ENCODE measurements at regions not wholly inside any gene's neighbourhood (a gene's known extent, or its start where the extent isn't known, plus 50 kb on each side); places are given as distances from the start of the nearest gene placed in this dataset.
"Not testable (repeated sequence)": the region's sequence is repeated elsewhere in the genome, so short reads cannot be mapped to it uniquely, and the experiment has no call there.

DNA sequence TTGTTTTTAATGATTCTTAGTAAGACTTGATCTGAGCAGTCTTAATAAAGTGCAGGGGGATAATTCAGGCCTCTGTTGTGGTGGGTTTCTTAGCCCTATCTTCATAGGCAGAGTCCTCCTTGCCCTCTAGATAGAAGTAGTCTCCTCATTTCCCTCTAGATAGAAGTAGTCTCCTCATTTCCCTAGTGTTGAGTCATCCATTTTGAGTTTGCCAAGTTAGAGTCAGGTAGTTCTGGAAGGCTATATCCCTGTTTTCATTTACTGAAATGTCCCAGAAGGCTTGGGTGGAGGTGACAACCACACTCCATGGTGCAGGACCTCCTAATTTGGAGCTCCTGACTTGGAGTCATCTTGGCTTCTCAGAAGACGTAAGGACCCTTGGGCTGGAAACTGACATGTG is 384.6 kb downstream of the MLLT3 start:
- no peak overlapping the region for H3K9ac ChIP-seq (ENCODE audit: low read length)
- no peak overlapping the region for H3K14ac ChIP-seq (ENCODE audit: low read length)
- no peak overlapping the region for H3K18ac ChIP-seq (ENCODE audit: low read length)
- H3K4ac ChIP-seq (ENCODE audit: low read depth, low read length): no peak overlapping the region
- H3K23ac ChIP-seq (ENCODE audit: low read length): no peak overlapping the region
- no peak overlapping the region for H3K4me3 ChIP-seq (ENCODE audit: low read depth, low read length)
- H4K91ac ChIP-seq (ENCODE audit: low read depth, low read length): no peak overlapping the region
- peaks cover 5% of the 10 kb centered on the region for H3K9me3 ChIP-seq (ENCODE audit: insufficient read depth, low read depth, low read length)
- no CpG with 5 or more reads among the region's 1 CpG for WGBS (ENCODE audit: extremely low coverage, insufficient coverage, insufficient read length)
- no peak overlapping the region for H2BK12ac ChIP-seq (ENCODE audit: low read length)
- no peak overlapping the region for H2BK5ac ChIP-seq (ENCODE audit: low read depth, low read length, poor library complexity)
- no peaks in the 10 kb centered on the region for H3K79me2 ChIP-seq (ENCODE audit: control insufficient read depth, insufficient read depth, low read length, poor library complexity)
- no peak overlapping the region for H4K8ac ChIP-seq (ENCODE audit: low read depth, low read length)
- H2AK5ac ChIP-seq (ENCODE audit: low read length): no peak overlapping the region
- no peak overlapping the region for H3K4me2 ChIP-seq (ENCODE audit: low read length)
- H2AFZ ChIP-seq (ENCODE audit: insufficient read depth, low read length, poor library complexity): no peak overlapping the region
- H3K4me1 ChIP-seq (ENCODE audit: control insufficient read depth in 1 of 2, insufficient read depth in 2 of 2, low read length in 2 of 2): no peaks in the 10 kb centered on the region
- no peak overlapping the region for H2BK120ac ChIP-seq (ENCODE audit: insufficient read depth, low read length, poor library complexity)
- H3K27ac ChIP-seq (ENCODE audit: low read depth, low read length): no peak overlapping the region
- no peaks in the 10 kb centered on the region for H3K36me3 ChIP-seq (ENCODE audit: control insufficient read depth in 1 of 2, insufficient read depth in 2 of 2, low read length in 2 of 2)
- DNase-seq: no peak
- H3K79me1 ChIP-seq (ENCODE audit: low read length): no peaks in the 10 kb centered on the region
- no peak overlapping the region for H4K12ac ChIP-seq (ENCODE audit: low read depth, low read length)
- no peaks in the 10 kb centered on the region for H3K27me3 ChIP-seq (ENCODE audit: insufficient read depth, low read length)

DNA sequence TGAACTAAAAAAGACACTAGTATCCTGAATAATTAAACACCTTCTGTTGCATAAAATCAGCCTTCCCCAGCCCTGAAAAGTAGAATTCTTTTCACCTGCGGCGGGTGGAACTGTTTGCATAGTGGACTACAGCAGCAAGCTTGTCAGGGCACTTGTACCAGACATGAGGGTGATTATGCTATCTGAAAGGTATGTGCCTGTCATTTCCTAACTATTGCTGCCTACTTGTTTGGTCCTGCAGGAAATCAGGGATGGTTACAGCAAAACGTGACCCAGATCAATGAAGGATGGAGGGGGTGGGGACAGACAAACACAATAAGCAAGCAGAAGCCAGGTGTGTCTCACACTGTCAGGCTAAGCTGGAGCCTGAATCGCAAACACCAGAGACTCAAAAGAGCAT is 385.6 kb downstream of the MLLT3 start:
- H3K27ac ChIP-seq (ENCODE audit: low read depth, low read length): no peak overlapping the region
- H4K12ac ChIP-seq (ENCODE audit: low read depth, low read length): no peak overlapping the region
- no peak overlapping the region for H3K4me2 ChIP-seq (ENCODE audit: low read length)
- H2AFZ ChIP-seq (ENCODE audit: insufficient read depth, low read length, poor library complexity): no peak overlapping the region
- no peak overlapping the region for H3K23ac ChIP-seq (ENCODE audit: low read length)
- H3K9me3 ChIP-seq (ENCODE audit: insufficient read depth, low read depth, low read length): peaks cover 5% of the 10 kb centered on the region
- peak; percentile 38 to 69 for DNase-seq
- no peak overlapping the region for H3K14ac ChIP-seq (ENCODE audit: low read length)
- H3K79me1 ChIP-seq (ENCODE audit: low read length): no peaks in the 10 kb centered on the region
- H2BK5ac ChIP-seq (ENCODE audit: low read depth, low read length, poor library complexity): no peak overlapping the region
- H3K9ac ChIP-seq (ENCODE audit: low read length): no peak overlapping the region
- H3K79me2 ChIP-seq (ENCODE audit: control insufficient read depth, insufficient read depth, low read length, poor library complexity): no peaks in the 10 kb centered on the region
- no peak overlapping the region for H3K4ac ChIP-seq (ENCODE audit: low read depth, low read length)
- no CpG with 5 or more reads among the region's 4 CpGs for WGBS (ENCODE audit: extremely low coverage, insufficient coverage, insufficient read length)
- H2BK120ac ChIP-seq (ENCODE audit: insufficient read depth, low read length, poor library complexity): no peak overlapping the region
- H4K91ac ChIP-seq (ENCODE audit: low read depth, low read length): no peak overlapping the region
- no peak overlapping the region for H3K4me3 ChIP-seq (ENCODE audit: low read depth, low read length)
- no peaks in the 10 kb centered on the region for H3K36me3 ChIP-seq (ENCODE audit: control insufficient read depth in 1 of 2, insufficient read depth in 2 of 2, low read length in 2 of 2)
- no peaks in the 10 kb centered on the region for H3K4me1 ChIP-seq (ENCODE audit: control insufficient read depth in 1 of 2, insufficient read depth in 2 of 2, low read length in 2 of 2)
- H3K27me3 ChIP-seq (ENCODE audit: insufficient read depth, low read length): no peaks in the 10 kb centered on the region
- H2BK12ac ChIP-seq (ENCODE audit: low read length): no peak overlapping the region
- no peak overlapping the region for H2AK5ac ChIP-seq (ENCODE audit: low read length)
- H4K8ac ChIP-seq (ENCODE audit: low read depth, low read length): no peak overlapping the region
- H3K18ac ChIP-seq (ENCODE audit: low read length): no peak overlapping the region

DNA sequence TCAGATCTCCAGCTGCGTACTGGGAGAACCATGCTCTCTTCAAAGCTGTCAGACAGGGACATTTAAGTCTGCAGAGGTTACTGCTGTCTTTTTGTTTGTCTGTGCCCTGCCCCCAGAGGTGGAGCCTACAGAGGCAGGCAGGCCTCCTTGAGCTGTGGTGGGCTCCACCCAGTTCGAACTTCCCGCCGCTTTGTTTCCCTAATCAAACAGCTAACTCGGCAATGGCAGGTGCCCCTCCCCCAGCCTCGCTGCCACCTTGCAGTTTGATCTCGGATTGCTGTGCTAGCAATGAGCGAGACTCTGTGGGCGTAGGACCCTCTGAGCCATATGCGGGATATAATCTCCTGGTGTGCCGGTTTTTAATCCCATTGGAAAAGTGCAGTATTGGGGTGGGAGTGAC is 387.1 kb downstream of the MLLT3 start:
- H3K4me3 ChIP-seq (ENCODE audit: low read depth, low read length); H3K18ac ChIP-seq (ENCODE audit: low read length); H4K91ac ChIP-seq (ENCODE audit: low read depth, low read length); H3K79me1 ChIP-seq (ENCODE audit: low read length); H3K4ac ChIP-seq (ENCODE audit: low read depth, low read length); H2BK12ac ChIP-seq (ENCODE audit: low read length); H4K12ac ChIP-seq (ENCODE audit: low read depth, low read length); H2AK5ac ChIP-seq (ENCODE audit: low read length); H2BK120ac ChIP-seq (ENCODE audit: insufficient read depth, low read length, poor library complexity); H3K9me3 ChIP-seq (ENCODE audit: insufficient read depth, low read depth, low read length); DNase-seq; H3K27ac ChIP-seq (ENCODE audit: low read depth, low read length); H3K14ac ChIP-seq (ENCODE audit: low read length); H3K27me3 ChIP-seq (ENCODE audit: insufficient read depth, low read length); H2BK5ac ChIP-seq (ENCODE audit: low read depth, low read length, poor library complexity); H3K4me2 ChIP-seq (ENCODE audit: low read length); H3K23ac ChIP-seq (ENCODE audit: low read length); H2AFZ ChIP-seq (ENCODE audit: insufficient read depth, low read length, poor library complexity); H3K4me1 ChIP-seq (ENCODE audit: control insufficient read depth in 1 of 2, insufficient read depth in 2 of 2, low read length in 2 of 2); H3K9ac ChIP-seq (ENCODE audit: low read length); H3K36me3 ChIP-seq (ENCODE audit: control insufficient read depth in 1 of 2, insufficient read depth in 2 of 2, low read length in 2 of 2); H4K8ac ChIP-seq (ENCODE audit: low read depth, low read length); H3K79me2 ChIP-seq (ENCODE audit: control insufficient read depth, insufficient read depth, low read length, poor library complexity): not testable (repeated sequence)
- WGBS (ENCODE audit: extremely low coverage, insufficient coverage, insufficient read length): no CpG with 5 or more reads among the region's 11 CpGs

DNA sequence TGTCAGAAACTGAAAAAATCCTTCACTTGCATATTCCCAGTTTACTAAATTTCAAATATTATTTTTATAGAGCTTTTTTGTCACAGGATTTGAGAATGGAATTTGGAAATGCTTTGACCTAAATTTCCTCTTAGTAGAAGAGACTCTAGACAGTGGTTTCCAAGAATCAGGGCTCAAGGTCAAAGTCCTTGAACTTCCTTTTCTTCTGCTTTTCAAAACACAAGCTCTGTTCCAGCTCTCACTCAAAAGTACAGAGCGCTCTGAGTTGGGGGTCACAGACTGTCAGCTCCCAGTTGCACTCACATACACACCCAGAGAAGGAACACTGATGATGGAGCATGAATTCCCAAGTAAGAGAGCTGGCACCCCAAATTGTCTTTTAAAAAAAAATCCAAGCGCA is 394.2 kb downstream of the MLLT3 start:
- Histone ChIP-seq H2AK5ac (ENCODE audit: low read length) (no peak overlapping the region), H3K23ac (ENCODE audit: low read length) (no peak overlapping the region), H4K91ac (ENCODE audit: low read depth, low read length) (no peak overlapping the region), H2AFZ (ENCODE audit: insufficient read depth, low read length, poor library complexity) (no peak overlapping the region), H3K4me3 (ENCODE audit: low read depth, low read length) (no peak overlapping the region), H3K9me3 (ENCODE audit: insufficient read depth, low read depth, low read length) (no peaks in the 10 kb centered on the region), H3K79me1 (ENCODE audit: low read length) (no peaks in the 10 kb centered on the region), H2BK12ac (ENCODE audit: low read length) (no peak overlapping the region), H3K27me3 (ENCODE audit: insufficient read depth, low read length) (no peaks in the 10 kb centered on the region), H3K79me2 (ENCODE audit: control insufficient read depth, insufficient read depth, low read length, poor library complexity) (no peaks in the 10 kb centered on the region), H3K36me3 (ENCODE audit: control insufficient read depth in 1 of 2, insufficient read depth in 2 of 2, low read length in 2 of 2) (no peaks in the 10 kb centered on the region), H2BK5ac (ENCODE audit: low read depth, low read length, poor library complexity) (no peak overlapping the region), H3K4me2 (ENCODE audit: low read length) (no peak overlapping the region), H2BK120ac (ENCODE audit: insufficient read depth, low read length, poor library complexity) (no peak overlapping the region), H4K8ac (ENCODE audit: low read depth, low read length) (no peak overlapping the region), H3K9ac (ENCODE audit: low read length) (no peak overlapping the region), H3K4ac (ENCODE audit: low read depth, low read length) (no peak overlapping the region), H4K12ac (ENCODE audit: low read depth, low read length) (no peak overlapping the region), H3K27ac (ENCODE audit: low read depth, low read length) (no peak overlapping the region), H3K18ac (ENCODE audit: low read length) (no peak overlapping the region), H3K14ac (ENCODE audit: low read length) (no peak overlapping the region), H3K4me1 (ENCODE audit: control insufficient read depth in 1 of 2, insufficient read depth in 2 of 2, low read length in 2 of 2) (no peaks in the 10 kb centered on the region)
- WGBS (ENCODE audit: extremely low coverage, insufficient coverage, insufficient read length): no CpG with 5 or more reads among the region's 2 CpGs
- DNase-seq: no peak

Measured in trophoblast cell (in vitro differentiated cells and primary cell).